ENCODE measurements at regions not wholly inside any gene's neighbourhood (a gene's known extent, or its start where the extent isn't known, plus 50 kb on each side); places are given as distances from the start of the nearest gene placed in this dataset.

- no peak for DNase-seq (ENCODE audit: low read depth)
These were observed 129.2 kb downstream of the RPS24 start for GRCh38 chr10:78162853-78163252.

GRCh38 chr10:78164702-78165101 lies 131.0 kb downstream of the RPS24 start:
- DNase-seq (ENCODE audit: low read depth), result no peak

GRCh38 chr10:78165172-78165571 lies 131.5 kb downstream of the RPS24 start:
- no peak for DNase-seq (ENCODE audit: low read depth)

- no peak for DNase-seq (ENCODE audit: low read depth)
These were observed 132.0 kb downstream of the RPS24 start for GRCh38 chr10:78165617-78166016.

DNA sequence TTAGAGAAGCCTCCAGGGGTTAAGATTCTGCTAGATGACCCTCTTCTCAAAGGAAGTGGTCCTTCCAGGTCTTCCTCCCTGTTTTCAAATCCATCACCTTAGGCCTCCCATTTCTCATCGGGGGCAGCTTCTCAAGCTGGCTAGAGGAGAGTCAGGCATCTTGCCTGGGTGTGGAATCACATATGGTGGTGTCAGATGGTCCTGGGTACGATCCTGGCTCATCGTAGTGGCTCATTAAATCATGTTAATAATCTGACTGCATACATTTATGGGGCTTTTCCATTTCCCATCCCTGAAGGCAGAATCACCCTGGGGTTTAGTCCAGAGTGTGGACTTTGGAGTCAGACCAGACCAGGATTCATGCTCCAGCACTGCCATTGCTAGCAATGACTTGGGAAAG lies 132.6 kb downstream of the RPS24 start:
- DNase-seq (ENCODE audit: low read depth), result no peak

DNA sequence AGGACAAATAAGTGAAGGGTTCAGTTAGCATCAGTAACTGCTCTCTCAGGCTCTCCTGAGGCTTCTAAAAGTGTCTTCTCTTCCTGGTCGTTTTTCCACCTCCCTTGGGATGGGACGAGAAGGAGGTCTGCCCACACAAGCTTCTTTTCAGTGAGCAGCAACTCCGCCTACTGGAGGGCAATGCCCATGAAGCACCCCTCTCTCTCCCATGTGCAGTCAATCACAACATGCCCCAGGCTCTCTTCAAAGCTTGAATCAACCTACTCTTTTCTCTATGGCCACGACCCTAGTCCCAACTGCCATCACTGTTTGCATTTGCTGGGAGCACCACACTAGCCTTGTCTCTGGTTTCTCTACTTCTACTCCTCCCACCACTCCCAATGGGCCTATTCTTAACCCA lies 135.6 kb downstream of the RPS24 start:
- DNase-seq (ENCODE audit: low read depth), result no peak

DNA sequence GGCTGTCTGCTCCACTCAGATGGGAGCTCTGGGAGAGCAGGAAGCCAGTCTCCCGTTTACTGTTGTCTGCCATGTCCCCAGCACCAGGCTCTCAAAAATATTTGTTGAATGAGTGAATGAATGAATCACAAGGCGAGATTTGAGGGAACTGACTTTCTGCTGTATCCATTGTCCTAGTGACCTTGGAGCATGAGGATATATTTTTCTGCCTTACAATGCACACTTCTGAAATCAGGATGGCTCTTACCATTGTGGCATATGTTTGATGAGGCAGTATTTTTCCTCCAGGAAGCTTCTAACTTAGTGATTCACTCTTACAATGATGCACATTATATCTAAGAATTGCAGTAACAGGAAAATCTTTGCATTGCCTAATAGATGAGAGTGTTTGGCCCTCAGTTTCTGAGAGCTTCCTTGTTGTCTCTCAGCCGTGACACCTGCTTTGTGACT lies 136.4 kb downstream of the RPS24 start:
- no peak for DNase-seq (ENCODE audit: low read depth)

- DNase-seq (ENCODE audit: low read depth), result no peak
These were observed 138.2 kb downstream of the RPS24 start for GRCh38 chr10:78171633-78172400.

DNA sequence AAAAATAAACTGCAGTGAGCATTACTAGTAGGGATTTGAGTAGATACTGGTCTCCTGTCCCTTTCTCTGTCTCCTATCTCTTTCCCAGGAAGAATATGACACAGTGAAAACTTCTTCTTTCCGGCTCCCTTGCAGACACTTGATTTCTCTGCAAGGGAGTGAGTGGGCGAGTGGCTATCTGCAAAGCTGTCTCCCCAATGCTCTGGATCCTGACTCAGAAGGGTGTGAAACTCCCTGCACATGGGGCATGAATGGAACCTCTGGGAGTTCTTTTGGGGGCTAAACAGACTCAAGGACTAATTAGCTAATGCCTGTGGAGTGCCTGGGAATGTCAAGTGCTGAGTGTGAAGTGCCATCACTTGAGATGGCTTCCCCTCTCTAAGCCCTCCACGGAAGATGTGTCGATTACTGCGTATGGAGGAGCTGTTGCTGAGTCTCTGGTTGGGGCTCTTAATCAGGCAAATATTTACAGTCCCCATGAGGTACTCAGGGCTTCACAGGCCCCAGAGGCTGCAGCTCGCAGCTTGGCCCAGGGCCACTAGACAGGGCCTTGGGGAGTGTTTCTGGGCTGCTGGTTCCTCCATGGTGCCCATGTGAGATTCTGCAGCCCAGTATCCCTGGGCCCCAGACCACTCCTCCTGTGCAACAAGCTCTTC lies 139.8 kb downstream of the RPS24 start:
- no peak for DNase-seq (ENCODE audit: low read depth)

GRCh38 chr10:78175444-78176015 lies 141.9 kb downstream of the RPS24 start:
- DNase-seq (ENCODE audit: low read depth), result no peak

DNA sequence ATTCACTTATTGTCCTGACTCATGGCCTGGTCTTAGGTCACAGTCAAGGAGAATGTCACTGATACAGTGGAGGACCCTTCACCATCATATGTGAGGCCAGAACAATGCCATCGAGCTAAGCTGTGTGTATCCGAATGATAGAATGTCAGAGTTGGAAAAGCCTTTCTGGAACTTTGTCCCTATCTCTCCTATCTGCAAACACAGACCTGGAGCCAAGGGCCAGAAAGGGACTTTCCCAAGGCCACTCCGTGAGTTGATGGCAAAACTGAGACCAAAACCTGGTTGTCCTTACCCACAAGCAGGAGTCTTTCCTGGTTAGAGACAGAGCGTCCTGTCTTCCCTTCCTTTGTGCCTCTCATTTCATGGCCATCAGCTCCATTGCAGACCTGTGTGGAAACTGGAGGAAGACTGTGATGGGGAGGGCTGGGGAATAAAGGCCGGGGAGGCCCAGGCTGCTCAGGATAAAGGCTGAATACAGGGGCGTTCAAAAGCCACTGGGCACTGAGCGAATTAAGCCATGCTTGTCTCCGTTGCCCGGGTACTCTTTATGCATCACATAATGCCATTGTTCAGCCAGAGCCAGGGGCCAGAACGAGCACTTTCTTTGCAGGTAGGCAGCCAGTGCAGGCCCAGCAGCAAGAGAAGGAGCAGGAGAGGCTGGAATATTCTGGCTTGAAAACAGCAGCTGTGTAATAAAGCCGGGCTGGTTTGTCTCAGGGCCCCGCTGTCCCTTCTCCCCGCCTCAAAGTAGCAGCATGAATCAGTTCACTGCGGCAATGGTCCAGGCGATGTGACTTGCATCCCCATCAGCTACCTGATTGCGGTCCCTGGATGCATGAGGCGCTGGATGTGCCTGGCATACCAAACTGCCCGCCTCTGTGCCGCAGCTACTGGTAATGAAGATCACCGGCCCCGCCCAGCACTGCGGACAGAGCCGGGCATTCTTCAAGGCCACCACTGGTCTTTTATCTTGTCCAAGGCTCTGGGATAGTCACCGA lies 143.0 kb downstream of the RPS24 start:
- DNase-seq (ENCODE audit: low read depth), result no peak

DNA sequence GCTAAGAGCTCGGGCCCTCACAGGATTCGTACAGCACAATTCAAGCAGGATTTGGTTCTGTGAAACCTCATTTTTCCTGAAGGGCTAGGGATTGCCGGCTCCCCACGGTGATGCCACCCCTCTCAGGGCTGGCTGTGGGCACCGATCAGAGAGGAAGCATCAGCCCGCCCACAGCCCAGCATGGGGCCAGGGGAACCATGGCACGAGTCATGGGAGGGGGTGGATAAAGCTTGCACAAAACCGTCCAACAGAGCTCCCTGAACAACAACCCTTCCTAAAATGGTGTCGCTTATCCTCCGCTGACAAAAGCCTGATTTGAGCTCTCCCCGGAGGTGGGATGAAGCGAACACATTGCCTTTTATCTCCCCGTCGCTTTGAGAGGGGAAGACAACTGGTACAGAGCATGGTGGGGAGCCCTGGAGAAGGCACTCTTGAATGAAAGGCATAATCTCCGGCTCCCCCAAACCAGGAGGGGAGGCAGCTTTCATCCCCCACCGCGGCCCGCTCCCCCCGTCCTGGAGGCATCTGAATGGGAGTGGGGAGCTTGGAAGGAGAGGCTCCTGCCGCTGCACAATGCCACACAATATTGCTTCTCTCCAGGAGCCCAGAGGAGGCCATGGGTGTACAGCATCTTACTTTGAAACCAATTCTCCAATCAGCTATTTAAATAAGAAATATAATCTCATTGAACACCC lies 144.0 kb downstream of the RPS24 start:
- no peak for DNase-seq (ENCODE audit: low read depth)

- DNase-seq (ENCODE audit: low read depth), result no peak
These were observed 144.7 kb downstream of the RPS24 start for GRCh38 chr10:78178397-78178796.

GRCh38 chr10:78178940-78179339 lies 145.3 kb downstream of the RPS24 start:
- DNase-seq (ENCODE audit: low read depth), result no peak

GRCh38 chr10:78179886-78180705 lies 146.4 kb downstream of the RPS24 start:
- DNase-seq (ENCODE audit: low read depth), result no peak

- no peak for DNase-seq (ENCODE audit: low read depth)
These were observed 147.9 kb downstream of the RPS24 start for GRCh38 chr10:78181381-78182055.

DNA sequence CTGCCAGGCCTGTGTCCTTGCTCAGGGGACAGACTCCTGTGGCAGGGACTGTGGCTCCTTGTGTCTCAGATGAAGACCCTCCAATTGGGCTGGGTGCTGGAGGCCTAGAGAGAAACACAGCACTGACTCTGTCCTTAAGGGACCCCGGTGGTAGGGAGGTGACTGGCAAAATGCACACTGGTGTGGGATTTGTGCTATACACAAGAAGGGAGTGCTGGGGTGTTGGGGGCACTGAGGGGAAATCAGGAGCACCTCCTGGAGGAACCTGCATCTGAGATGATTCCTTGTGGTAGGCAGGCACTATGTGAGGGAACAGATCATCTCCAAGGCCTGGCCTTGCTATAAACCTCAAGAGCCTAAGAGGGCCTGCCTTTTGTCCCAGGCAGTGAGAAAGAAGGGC lies 149.2 kb downstream of the RPS24 start:
- DNase-seq (ENCODE audit: low read depth), result no peak

- DNase-seq (ENCODE audit: low read depth), result no peak
These were observed 151.4 kb downstream of the RPS24 start for GRCh38 chr10:78184851-78185692.

DNA sequence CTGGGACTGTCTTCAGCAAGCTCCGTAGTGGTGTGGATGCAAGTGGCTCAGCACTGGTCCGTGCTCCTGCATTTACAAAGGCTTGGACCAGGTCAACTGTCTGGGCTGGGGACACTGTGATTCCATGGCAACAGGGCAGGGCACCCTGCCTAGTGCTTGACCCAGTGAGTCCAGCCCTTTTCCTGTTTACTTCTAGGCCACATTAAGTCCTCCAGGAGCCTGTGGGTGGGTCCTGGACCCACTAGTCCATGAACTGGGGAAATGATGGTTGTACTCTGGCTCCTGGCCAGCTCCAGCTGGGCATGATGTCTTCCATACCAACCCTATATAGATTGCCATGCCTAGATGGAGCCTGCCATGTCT lies 152.0 kb downstream of the RPS24 start:
- no peak for DNase-seq (ENCODE audit: low read depth)

Data from activated T-cell treated with anti-CD3 and anti-CD28 coated beads for 24 hours (primary cell).